HG02798 (cell line): ENCODE measurements at regions not wholly inside any gene's neighbourhood (a gene's known extent, or its start where the extent isn't known, plus 50 kb on each side); places are given as distances from the start of the nearest gene placed in this dataset.
"Not testable (repeated sequence)": the region's sequence is repeated elsewhere in the genome, so short reads cannot be mapped to it uniquely, and the experiment has no call there.

Experiments
- ATAC-seq: cut with Tn5 transposase; IDR thresholded peaks from one replicate; pipeline ENCODE4 v1.9.1; 2021; ENCODE audit warnings: mild to moderate bottlenecking; ENCODE audit not compliant: unreplicated experiment, poor library complexity

DNA sequence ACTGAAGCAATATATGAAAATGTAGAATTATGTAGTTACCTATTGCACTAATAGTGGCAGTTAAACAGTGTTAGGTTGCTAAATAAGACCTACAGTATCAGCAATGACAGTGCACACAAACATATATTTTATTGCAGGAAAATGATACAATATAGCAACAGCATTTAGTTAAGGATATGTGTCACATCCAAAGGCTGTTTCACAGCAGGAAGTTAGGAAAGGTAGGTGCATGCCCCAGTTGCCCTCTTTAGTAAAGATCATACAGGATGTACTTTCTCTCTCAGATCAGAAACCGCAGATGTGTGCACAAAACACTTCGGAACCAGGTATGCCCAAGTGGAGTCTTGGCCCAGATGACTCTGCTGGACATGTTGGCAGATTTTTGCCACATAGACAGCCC is 444.1 kb downstream of the XIRP2 start:
- ATAC-seq, result no peak

DNA sequence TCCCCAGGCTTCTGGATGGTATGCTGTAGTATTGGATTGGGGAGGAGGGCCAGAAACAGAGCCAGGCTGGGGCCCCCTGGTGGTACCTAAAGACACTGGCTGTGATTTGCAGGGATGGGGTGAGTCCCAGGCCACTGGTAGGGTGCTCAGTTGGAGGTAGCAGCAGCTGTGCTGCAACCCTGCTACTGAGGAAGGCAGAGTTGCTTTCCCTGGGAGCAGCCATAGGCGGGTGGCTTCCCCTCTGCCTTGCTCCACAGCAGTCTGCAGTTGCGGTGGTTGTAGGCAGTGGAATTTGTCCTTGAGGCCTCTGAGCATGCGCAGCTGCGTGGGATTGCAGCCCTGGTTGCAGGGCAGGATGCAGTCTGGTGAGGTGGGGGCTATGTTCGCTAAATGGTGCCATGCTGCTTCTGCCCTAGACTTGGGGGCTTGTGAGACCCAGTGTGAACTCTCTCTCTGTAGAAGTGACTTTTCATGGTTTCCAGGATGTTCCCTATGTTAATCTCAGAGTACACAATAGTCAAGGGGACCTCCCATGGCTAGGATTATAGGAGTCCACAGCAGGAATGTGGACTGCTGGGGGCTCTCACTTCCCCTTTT is 443.5 kb downstream of the XIRP2 start:
- ATAC-seq, result peak; percentile 47

DNA sequence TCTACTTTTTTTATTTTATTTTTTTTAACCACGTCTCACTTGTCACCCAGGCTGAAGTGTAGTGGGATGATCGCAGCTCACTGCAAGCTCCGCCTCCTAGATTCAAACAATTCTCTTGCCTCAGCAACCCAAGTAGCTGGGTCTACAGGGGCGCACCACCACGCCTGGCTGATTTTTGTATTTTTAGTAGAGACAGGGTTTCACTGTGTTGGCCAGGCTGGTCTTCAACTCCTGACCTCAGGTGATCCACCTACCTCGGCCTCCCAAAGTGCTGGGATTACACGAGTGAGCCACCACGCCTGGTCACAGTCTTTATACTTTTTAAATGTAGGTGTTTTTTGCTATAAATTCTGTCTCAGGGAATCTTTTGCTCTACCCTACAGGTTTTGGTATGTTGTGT is 440.5 kb downstream of the XIRP2 start:
- not testable (repeated sequence) for ATAC-seq

DNA sequence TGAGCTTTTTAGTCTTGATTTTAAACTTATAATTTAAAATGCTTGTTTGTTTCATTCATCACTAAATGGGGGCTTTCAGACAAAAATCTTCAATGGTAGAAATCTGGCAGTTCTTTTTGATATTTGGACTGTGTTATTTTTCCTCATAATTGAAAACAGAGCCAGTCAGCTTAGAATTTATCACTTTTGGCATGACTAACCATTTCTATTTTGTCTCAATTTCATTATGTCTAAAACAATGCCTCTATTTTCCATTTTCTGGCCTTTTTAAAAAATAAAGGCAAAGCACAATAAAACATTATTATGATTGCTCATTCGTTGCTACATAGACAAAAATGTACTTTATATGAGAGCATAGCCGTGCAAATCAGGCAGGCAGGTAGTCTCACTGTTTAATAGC is 434.5 kb downstream of the XIRP2 start:
- ATAC-seq, result no peak

DNA sequence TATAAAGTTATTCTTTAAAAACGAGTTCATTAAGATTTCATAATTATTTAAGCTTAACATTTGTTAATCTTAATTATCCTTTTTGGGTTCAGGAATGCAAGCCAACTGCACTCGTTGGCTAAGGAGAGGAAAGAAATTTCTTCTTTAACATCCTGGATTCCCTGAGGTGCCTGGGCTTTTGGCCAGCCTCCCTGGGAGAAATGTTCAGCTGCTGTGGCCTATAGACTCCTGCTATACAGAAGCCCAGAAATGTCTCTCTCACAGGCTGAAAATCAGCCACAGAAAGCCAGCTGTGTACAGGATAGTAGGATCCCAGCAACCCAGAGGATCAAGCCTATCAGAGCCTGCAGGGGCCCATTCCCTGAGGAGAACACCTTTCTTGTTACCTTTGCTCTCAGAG is 430.3 kb downstream of the XIRP2 start:
- no peak for ATAC-seq

DNA sequence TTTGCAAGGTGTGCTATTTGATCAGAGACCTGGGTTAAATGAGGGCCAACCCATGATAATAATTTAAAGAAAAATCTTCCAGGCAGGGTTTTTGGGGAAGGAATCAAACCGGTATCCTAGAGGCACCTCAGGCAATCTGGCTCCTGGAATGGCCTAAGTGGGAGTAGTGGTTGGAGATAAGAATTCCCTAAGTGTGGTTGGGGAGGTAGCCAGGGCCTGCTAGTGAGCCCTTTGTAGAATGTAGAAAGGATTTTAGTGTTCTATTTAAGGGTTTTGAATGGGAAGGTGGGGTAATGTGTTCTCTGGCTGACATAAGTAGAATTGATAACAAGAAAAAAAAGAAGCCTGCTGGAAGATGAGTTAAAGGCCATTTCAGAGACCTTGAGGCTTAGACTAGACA is 422.2 kb downstream of the XIRP2 start:
- ATAC-seq, result no peak
